Choroid plexus epithelial cell (primary cell): ENCODE measurements at regions not wholly inside any gene's neighbourhood (a gene's known extent, or its start where the extent isn't known, plus 50 kb on each side); places are given as distances from the start of the nearest gene placed in this dataset.

Source experiments
- DNase-seq: peaks from one replicate; pipeline ENCODE4 v3.0.0-alpha.2; 2010; ENCODE audit warnings: low read depth
- H3K4me3 ChIP-seq: 2 replicates; pipeline ENCODE4 v1.5.1; 2011; ENCODE audit warnings: low read depth, mild to moderate bottlenecking, control low read depth, low read length, moderate library complexity
- TF ChIP-seq, protein P1 (sequence below): conservative IDR thresholded peaks from 2 replicates; pipeline ENCODE4 v1.5.1; 2011; ENCODE audit warnings: low read depth, mild to moderate bottlenecking, control low read depth, inconsistent platforms, low read length, moderate library complexity

GRCh38 chr3:187593451-187593850 is 76.7 kb downstream of the SST start:
- H3K4me3 ChIP-seq: no peak overlapping the region
- no peak for DNase-seq
- TF ChIP-seq, protein P1, sequence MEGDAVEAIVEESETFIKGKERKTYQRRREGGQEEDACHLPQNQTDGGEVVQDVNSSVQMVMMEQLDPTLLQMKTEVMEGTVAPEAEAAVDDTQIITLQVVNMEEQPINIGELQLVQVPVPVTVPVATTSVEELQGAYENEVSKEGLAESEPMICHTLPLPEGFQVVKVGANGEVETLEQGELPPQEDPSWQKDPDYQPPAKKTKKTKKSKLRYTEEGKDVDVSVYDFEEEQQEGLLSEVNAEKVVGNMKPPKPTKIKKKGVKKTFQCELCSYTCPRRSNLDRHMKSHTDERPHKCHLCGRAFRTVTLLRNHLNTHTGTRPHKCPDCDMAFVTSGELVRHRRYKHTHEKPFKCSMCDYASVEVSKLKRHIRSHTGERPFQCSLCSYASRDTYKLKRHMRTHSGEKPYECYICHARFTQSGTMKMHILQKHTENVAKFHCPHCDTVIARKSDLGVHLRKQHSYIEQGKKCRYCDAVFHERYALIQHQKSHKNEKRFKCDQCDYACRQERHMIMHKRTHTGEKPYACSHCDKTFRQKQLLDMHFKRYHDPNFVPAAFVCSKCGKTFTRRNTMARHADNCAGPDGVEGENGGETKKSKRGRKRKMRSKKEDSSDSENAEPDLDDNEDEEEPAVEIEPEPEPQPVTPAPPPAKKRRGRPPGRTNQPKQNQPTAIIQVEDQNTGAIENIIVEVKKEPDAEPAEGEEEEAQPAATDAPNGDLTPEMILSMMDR: no peak

GRCh38 chr3:187590861-187591576 is 79.2 kb downstream of the SST start:
- H3K4me3 ChIP-seq: no peak overlapping the region
- TF ChIP-seq, protein P1: no peak
- no peak for DNase-seq

DNA sequence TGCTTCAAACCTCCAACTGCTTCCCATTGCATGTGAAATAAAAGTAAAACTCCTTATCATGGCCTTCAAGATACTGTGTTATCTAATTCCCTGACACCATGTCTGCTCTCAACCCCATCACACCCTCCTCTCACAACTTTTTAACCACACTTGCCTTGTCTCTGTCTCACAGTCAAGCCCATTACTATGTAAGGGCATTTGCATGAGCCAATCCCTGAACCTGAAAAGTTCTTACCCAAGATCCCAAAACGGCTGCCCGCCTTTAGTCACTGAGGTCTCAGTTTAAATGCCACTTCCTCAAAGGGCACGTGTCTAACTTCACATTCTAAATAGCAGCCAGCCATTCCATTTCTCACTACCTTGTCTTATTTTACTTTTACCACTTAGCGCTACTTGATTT is 83.1 kb downstream of the SST start:
- no peak overlapping the region for H3K4me3 ChIP-seq
- DNase-seq: no peak

GRCh38 chr3:187586226-187586625 is 84.0 kb downstream of the SST start:
- DNase-seq: no peak
- no peak overlapping the region for H3K4me3 ChIP-seq
- TF ChIP-seq, protein P1: no peak

More for the DNA sequence above, 83.1 kb downstream of the SST start:
- TF ChIP-seq, protein P1: no peak

- DNase-seq: peak; percentile 18
- TF ChIP-seq, protein P1: no peak
Observed at GRCh38 chr3:187572441-187572840, 97.8 kb downstream of the SST start.

GRCh38 chr3:187571701-187572100 is 98.5 kb downstream of the SST start:
- no peak overlapping the region for H3K4me3 ChIP-seq
- TF ChIP-seq, protein P1: no peak
- DNase-seq: no peak

More at GRCh38 chr3:187572441-187572840, 97.8 kb downstream of the SST start:
- H3K4me3 ChIP-seq: no peak overlapping the region

DNA sequence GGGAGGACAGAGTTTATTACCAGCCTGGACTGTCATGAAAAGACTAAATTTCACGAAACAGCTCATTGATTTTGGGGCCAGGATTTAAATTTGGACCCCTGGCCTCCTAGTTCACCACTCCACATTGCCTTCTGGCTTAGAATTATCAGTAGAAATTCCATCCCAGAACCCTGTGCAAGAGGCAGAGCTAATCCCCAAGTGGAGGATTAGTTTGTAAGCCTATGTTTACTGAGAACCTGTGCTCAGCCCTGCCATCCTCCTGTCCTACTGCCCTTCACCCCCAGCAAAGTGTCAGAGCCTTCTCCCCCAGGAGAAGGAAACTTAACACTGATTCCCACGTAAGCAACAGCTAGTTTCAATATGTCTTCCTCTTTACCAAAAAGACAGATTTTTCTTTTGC is 99.4 kb downstream of the SST start:
- no peak overlapping the region for H3K4me3 ChIP-seq
- TF ChIP-seq, protein P1: no peak
- no peak for DNase-seq
